TTC549 (cell line): ENCODE measurements at regions not wholly inside any gene's neighbourhood (a gene's known extent, or its start where the extent isn't known, plus 50 kb on each side); places are given as distances from the start of the nearest gene placed in this dataset.

ENCODE experiments used
- FAIRE-seq: peaks from 2 replicates; lab custom pipeline; 2012; peaks lifted over from hg19 to GRCh38; lab: Jason Lieb, UNC

GRCh38 chr1:181430015-181430885, 53.1 kb upstream of the CACNA1E start:
- no peak for FAIRE-seq
